HuH-7.5 (cell line): ENCODE measurements at regions not wholly inside any gene's neighbourhood (a gene's known extent, or its start where the extent isn't known, plus 50 kb on each side); places are given as distances from the start of the nearest gene placed in this dataset.

Experiments used
- DNase-seq: peaks from one replicate; pipeline ENCODE4 v3.0.0; 2011; ENCODE audit warnings: low spot score

DNA sequence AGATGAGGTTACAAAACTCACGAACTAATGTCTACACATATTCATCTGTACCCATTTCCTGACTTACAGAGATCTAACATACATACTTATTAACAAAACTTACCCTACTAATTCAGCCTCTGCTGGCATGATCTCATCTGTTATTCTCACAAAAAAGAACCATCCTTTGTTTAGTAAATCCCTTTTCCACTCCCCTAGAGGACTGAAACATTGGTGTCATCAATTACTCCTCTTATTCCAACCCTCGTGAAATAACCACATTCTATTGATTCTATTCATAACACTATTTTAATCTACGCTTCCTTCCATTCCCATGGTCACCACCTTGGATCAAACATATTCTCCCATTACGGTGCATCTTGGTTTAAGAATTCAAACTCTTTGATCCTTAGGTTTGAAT, 505.9 kb downstream of the SI start:
- no peak for DNase-seq

DNA sequence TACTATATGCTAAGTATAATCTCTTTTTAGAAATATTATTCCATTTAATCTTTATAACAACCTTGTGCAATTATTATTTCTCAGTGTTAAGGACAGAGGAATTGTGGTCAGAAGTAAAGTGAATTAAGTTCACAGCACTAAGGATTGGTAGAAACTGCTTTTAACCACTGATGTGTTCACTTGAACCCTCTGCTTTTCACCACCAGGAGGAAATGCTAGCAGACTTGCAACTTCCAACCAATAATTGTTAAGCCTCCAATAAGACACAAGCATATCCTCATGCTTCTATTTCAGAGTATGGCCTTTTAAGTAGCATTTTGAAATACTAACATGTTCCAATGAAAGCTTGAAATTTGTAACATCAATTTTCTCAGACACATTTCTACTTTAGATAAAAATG, 527.4 kb downstream of the SI start:
- no peak for DNase-seq

DNA sequence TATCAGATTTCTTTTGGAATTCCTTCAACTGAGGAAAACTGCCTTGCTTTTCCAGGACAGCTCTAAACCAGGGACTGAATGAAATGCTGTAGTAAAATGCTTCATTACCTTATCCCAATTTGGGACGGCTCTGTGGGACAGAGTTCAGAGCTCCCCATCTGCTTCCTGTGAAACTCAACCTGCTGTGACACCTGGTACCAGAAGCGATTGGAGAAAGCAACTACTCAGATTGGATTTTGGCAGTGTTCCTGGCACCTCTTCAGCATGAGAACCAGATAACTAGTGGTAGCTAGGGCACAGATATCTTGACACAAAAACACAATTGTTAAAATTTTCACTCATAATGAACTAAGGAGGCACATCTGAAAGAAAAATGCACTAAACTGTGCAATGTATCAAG, 539.1 kb downstream of the SI start:
- DNase-seq = no peak

DNA sequence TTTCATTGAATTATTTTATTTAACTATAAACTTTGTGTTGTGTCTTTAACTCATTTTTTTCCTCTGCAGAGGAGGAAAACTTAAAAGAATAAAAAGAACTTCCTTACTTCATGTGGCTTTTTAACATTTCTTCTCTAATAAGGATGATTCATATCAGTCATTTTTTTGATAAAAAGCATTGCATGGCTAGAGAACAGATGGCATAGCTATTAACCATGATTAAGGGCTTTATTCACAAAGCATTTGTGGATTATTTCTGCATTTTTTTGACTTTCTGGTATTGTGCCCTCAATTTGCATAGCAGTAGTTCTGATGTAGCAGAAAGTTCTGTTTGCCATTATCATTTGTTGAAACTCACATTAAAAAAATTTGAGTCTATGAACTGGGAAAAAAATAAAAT, 540.8 kb downstream of the SI start:
- DNase-seq = no peak

DNA sequence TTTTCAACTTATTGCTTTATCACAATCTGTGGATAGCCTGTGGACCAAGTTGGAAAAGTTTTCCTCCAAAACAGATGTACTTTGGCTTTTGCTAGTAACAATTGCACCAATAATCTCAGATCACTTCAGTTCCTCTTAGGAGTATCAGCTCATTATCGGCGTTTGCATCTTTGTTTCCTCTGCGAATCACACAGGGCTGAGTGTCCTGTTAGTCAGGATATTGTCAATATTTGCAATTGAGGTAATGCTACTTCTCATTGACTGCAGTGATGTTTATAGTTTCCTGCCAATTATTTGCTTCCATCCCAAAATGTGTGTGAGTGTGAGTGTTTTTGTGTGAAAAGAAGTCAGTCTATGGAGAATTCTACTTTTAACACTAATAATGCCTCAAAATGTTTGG, 545.0 kb downstream of the SI start:
- DNase-seq = no peak

DNA sequence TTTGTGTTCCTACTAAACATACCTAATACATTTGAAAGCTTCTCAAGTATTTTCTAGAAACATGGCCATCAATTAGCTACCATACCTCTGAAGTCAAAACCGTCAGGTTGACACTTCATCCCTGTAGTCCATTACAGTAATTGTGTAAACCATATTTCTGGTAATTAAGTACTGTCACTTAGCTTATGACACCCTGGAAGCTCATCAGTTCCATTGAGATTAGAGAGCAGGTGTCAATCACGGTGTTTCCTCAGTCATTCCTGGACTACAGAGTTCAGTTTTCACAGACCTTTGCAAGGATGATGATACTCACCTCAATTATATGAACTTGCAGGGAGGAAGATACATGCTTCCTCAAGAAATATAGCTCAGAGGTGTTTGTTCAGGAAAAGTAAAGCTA, 552.0 kb downstream of the SI start:
- DNase-seq = no peak

DNA sequence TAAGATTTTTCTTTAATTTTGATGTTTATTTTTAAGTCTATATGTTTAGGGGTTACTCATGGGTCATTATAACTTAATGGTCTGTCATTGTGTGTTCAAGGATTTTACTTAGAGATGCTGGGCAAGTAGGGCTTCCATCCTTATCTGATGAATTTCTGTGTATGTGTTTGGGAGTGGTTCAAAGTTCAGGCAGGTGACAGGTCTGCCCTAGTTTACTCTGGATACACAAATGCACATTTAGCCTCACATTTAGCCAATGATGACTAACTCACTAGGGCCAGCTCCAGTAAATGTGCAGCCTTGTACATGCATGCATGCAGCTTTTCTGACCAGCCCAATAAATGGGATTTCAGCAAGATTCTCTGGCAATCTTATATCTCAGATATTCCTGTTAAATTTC, 554.1 kb downstream of the SI start:
- peak; percentile 15 for DNase-seq

DNA sequence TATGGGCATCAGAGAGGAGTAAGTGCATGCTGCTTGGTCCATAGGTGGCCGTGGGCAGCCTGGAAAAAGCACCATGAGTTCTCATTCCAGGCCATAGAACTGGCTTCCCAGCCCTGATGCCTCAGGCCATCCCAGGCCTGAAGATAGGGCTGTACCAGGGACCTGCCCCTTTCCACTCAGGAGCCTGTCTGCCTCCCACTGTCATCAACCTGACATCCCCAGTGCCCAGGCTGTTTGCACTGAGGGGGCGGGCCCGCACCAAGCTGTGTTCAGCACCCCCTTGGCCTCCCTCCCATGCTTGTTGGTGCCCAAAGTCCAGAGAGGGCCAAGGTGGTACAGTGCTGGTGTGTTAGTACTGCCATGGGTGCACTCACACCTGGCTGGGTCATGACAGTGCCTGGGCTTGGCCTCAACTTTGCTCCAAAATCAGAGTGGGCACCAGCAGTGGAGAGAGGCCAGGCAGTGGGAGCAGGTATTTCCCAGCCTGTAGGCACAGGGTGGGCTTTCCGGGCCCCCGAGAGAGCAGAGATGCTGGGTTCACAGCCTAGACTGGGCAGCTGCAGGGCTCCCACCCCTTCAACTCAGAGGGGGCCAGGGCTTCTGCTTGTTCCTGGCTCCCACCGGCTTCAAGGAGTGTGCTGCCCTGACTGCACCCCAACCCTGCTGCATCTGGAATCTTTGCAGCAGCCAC, 556.1 kb downstream of the SI start:
- DNase-seq = no peak

DNA sequence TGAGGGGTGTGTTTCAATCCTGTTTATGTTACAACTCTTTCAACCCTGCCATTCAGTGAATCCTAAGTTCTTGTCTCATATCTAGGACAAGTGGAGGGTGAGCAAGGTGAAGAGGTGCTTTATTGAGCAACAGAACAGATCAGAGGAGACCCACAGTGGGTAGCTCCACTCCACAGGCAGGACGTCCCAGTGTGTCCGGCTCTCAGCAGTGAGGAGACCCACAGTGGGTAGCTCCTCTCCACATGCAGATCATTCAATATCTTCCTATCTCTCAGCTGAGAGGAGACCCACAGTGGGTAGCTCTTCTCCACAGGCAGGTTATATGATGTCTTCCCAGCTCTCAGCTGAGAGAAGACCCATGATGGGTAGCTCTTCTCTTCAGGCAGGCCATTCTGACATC, 556.7 kb downstream of the SI start:
- no peak for DNase-seq

DNA sequence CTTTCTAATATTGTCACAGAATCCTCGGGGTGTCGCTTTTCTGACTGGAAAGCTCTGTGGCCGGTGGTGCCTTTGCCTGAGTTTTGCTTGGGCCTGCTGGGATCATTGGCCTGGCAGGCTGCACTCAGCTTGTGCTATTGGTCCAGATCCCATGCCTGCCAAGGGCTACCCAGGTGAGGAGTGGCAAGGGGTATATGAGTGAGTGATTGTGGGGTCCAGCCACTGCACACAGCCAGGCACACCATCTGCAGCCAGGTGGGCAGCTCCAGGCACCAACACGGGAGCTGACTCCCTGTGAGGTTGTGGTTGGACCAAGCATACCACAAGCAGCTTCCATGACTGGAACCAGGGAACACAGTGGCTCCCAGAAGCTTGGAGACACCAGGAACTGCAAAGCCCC, 557.2 kb downstream of the SI start:
- no peak for DNase-seq

DNA sequence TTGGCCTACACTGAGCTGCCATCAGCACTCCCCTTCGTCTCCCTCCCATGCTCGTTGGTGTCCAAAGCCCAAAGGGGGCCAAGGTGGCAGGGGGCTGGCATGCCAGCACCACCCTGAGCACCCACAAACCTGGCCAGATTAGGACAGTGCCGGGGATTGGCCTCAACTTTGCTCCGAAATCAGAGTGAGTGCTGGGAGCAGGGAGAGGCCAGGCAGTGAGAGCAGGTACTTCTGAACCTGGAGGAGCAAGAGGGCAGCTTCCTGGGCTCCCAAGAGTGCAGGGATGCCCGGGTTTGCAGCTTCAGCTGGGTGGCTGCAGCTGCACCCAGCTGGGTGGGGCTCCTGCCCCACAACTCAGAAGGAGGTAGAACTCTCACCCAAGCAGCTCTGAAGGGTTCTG, 563.0 kb downstream of the SI start:
- no peak for DNase-seq

DNA sequence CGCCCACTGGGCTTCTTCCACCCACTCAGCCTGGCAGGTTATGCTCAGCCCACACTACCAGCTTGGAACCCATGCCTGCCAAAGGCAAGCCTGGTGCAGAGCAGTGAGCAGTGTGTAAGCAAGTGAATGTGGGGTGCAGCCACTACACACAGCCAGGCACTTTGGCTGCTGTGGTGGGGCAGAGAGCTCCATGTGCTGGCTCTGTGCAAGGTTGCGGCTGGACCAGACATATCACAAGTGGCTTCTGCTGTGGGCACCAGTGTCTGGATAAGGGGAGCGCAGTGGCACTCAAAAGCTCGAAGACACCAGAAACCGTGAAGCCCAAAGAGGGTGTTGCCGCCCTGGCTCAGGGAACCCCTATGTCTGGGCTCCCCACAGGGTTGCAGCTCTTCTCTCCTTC, 563.7 kb downstream of the SI start:
- DNase-seq = no peak

DNA sequence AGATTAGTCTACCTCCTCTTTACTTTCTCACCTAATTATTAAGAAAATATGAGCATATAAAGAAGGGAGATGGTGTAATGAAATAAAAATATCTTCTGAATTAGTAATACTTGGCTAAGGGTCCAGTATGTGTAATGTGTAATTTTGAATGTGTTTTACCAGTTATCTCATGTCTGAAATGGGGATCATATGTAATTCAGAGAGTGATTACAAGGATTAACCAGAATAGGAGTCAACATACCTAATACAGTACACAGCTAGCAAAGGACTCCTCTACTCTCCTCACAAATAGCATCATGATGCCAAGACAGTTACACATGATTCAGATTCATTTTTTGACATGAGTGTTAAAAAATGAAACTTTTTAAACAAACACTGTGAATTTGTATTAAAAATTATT, 570.4 kb downstream of the SI start:
- no peak for DNase-seq

DNA sequence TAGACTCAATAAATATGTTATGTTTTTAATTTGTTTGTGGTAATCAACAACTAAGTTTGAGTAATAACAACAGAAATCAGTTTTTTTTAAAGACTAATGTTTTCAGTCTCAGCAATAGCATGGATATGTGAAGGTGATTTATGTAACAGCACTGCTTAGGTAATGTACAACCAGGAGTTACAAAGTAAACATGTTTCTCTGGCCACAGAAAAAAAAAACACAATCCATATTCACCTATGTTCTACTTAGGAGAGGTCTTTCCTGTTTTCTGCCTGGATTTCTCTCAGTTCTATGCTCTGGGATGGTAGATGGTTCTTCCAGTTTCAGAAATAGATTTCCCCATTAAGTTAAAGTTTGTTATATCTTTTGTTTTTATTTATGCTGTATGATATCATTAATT, 579.4 kb downstream of the SI start:
- DNase-seq = no peak

DNA sequence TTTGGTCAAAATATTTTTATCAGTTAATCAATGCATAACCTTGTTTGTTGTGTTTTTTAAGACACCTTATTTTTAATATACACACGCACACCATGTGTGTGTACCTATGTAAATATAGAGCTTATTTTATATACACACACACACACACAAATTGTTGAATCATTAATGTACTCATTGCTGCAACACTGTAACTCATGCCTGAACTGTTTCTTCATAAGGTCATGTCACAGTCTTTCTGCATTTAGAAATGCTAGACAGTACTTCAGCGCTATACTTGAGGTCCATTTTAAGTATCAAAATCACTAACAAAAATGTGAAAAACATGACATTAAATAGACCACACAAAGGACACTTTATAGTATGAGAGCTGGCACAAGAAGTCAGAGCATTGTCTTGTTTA, 589.4 kb downstream of the SI start:
- DNase-seq = no peak

DNA sequence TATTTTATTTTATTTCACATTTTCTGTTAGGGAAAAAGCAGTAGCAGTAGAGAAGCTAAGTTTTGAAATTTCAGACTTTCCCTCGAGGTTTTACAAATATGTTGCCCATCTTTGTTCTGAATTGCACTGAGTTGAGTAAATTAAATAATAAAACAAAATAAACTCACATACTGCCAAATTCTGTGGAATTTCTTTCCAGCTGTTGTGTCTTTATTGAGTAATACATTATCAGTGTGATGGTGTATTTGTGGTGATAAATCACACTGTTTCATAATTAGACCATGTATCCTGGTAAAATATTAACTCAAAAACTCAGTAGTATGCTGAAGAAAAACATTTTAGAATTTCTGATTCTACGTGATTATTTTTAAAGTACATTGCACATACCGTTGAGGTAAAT, 592.1 kb downstream of the SI start:
- DNase-seq = no peak

DNA sequence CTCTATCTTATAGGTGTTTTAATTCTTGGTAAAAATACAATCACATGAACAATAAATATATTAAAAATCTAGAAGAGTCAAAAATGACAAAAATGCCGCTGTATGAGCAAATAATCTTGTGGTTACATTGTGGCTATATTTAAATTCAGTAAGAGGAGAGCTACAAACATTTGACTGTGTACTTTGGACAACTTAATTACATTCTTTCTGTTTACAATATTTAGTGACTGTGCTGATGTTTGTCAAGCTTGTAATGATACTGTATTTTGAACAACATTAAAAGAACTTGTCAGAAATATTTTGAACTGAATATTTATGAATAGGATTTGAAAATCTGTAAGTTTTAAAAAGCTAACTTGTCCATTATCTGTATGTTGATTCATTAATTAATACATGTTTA, 598.3 kb downstream of the SI start:
- no peak for DNase-seq

DNA sequence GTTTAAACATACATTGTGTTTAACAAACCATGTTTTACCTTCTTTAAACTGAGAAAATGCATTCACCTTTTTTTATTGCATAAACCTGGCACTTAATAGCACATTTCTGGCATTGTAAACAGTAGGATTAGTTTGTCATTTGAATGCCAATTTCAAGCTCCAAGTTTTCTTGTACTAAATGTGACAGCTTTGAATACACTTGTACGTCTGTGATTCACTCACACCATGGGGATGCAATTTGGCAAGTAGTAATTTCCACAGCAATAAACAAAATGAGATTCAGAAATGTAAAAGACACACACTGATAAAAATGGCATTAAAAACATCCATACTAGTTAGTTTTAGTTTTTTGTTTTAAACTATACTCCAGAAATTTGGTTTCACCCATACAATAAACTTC, 598.9 kb downstream of the SI start:
- no peak for DNase-seq

DNA sequence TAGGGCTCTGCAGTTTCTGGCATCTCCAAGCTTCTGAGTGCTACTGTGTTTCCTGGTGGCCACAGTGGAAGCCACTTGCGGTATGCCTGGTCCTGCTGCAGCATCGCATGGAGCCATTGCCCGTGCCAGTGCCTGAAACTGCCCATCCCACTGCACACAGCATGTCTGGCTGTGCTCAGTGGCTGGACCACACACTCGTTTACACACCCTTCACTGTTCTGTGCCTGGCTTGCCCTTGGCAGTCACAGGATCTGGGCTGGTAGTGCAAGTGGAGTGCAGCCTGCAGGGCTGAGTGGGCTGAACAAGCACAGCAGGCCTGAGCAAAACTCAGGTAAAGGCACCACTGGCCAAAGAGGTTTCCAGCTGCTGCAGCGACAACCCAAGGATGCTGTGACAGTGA, 600.0 kb downstream of the SI start:
- DNase-seq = no peak

DNA sequence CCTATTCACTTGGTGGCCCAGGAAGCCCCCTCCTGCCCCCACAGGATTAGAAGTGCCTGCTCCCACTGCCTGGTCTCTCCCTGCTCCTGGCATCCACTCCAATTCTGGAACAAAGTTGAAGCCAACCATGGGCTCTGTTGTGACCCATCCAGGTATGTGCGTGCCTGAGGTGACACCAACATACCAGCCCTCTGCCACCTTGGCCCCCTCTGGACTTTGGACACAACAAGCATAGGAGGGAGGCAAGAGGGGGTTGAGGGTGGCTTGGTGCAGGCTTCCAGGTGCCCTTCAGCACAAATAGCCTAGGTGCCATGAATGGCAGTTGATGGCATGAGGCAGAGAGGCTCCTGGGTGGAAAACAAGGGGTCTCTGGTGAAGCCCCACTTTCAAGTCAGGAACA, 600.9 kb downstream of the SI start:
- no peak for DNase-seq

DNA sequence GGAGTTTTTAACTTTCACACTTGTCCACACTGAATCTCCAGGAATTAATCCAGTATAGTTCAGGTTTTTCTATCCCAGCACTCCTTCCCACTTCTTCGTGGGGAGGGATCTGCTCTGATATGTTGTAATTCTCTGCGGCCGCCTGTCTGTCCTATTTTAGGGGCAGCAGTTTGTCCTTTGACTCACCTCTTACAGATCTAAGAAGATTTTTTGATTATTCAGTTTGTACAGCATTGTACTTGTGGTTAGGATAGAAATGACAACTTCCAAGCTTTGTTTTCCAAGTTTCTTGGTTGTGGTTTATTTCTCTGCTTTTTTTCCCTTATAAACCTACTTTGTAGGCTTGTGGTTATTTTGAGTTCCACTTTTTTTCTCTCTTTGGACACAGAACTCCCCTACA, 601.7 kb downstream of the SI start:
- DNase-seq = no peak

DNA sequence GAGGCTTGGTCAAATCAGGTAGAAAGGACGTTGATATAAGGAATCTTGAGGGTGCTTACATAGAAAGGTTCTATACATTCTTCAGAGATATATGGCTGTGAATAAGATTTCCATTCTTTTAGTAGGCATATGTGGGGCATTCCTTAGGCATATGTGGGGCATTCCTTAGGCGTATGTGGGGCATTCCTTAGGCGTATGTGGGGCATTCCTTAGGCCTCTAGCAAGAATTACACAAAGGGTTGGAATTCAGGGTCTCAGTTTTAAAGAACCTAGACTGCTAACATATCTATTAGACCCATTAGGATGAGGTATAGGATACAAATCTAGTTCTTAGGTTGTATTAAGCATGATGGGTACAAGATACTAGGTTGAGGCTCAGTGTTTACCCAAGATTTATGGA, 607.8 kb downstream of the SI start:
- no peak for DNase-seq

DNA sequence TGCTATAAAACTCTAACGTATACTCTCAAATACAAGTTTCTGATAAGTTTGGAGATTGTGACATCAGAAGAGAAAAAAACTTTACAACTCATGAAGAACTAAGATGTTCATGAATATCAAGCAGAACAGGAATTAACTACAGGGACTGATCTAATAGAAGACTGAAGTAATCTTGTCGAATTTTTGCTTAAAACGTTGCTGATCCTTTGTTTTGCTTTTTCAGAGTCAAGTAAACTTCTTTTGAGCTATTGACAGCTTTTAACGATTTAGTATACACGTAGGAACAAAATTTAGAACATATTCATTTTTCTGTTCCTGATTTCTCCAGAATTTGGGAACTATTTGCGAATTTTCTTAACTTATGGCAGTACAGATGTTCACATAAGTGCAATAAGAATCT, 610.2 kb downstream of the SI start:
- no peak for DNase-seq

DNA sequence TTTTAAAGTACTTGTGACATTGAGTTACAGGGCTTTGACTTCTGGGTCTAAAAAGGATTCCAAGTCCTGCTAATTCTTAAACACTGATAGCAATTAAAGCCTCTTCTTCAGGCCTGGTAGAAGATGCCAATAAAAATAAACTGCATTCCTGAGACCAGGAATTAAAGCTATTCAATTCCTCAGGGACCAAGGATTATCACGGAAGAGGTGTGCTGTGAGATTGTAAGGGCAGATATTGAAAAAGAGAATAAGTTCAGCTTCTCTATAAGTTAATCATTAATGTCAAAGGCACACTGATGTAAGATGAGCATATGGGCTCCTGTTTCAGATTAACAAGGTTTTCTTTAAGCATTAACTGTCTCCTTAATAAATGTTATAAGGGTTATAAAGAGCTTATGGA, 611.3 kb downstream of the SI start:
- DNase-seq = no peak

DNA sequence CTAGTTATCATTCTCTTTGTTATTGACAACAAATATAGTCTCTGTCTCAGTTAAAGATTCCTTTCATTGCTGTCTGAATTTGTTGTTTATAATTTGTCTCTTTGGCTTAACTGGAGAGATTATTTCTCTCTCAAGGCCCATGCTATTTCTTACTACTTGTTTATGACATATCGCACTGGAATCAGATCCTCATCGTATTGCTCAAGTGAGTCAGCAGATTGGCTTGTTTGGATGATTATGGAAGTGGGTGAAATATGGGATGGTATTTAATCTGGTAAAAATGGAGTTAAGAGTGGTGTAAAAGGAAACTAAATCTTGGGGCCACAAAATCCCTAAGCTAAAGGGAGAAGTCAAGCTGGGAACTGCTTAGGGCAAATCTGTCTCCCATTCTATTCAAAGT, 613.1 kb downstream of the SI start:
- DNase-seq = no peak
